OCI-LY1 (cell line): ENCODE measurements at regions not wholly inside any gene's neighbourhood (a gene's known extent, or its start where the extent isn't known, plus 50 kb on each side); places are given as distances from the start of the nearest gene placed in this dataset.

Experiments
- EZH2 ChIP-seq: fragments of 200-600 bp; sonication (generic), shearing (Covaris generic); IDR thresholded peaks from 2 replicates; pipeline ENCODE4 v1.8.0; 2017; ENCODE audit warnings: borderline replicate concordance, mixed run types, mild to moderate bottlenecking, antibody characterized with exemption, low read length, moderate library complexity, mixed read lengths
- TF ChIP-seq, protein P1 (sequence below): fragments of 200-600 bp; sonication (generic), shearing (Covaris generic); IDR thresholded peaks from 2 replicates; pipeline ENCODE4 v1.5.1; 2017; ENCODE audit warnings: mild to moderate bottlenecking, antibody characterized with exemption, low read length, moderate library complexity, mixed read lengths

DNA sequence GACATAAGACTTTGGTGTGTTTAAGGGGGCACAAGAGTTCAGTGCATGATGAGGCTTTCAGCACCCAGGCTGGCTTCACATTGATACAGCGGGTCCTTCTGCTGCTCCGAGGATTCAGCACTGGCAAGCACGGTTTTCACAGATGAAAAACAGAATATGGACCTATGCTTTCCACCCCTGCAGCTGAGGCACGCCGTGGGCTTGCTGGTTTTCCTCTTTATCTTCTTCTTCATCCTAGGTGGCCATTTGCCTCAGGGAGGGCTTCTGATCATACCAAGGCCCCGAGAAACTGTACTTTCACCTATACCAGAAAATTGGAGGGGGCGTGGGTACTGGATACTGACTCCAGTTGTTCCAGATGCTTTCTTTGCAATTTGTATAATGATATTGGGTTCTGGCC is 277.1 kb upstream of the ZNF32 start:
- TF ChIP-seq, protein P1, sequence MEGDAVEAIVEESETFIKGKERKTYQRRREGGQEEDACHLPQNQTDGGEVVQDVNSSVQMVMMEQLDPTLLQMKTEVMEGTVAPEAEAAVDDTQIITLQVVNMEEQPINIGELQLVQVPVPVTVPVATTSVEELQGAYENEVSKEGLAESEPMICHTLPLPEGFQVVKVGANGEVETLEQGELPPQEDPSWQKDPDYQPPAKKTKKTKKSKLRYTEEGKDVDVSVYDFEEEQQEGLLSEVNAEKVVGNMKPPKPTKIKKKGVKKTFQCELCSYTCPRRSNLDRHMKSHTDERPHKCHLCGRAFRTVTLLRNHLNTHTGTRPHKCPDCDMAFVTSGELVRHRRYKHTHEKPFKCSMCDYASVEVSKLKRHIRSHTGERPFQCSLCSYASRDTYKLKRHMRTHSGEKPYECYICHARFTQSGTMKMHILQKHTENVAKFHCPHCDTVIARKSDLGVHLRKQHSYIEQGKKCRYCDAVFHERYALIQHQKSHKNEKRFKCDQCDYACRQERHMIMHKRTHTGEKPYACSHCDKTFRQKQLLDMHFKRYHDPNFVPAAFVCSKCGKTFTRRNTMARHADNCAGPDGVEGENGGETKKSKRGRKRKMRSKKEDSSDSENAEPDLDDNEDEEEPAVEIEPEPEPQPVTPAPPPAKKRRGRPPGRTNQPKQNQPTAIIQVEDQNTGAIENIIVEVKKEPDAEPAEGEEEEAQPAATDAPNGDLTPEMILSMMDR, result no peak
- TF ChIP-seq EZH2, result no peak
